Memory B cell (primary cell): ENCODE measurements at regions not wholly inside any gene's neighbourhood (a gene's known extent, or its start where the extent isn't known, plus 50 kb on each side); places are given as distances from the start of the nearest gene placed in this dataset.

Experiments
- ATAC-seq: fragments of 150-1000 bp; cut with Tn5 transposase; 2 replicates; pipeline ENCODE4 v1.10.0; 2021; ENCODE audit warnings: low read depth, mild to moderate bottlenecking, moderate library complexity
- DNase-seq, 2 donors: peaks; one replicate each; pipeline ENCODE4 v3.0.0; 2022; ENCODE audit warnings: low spot score in 2 of 2
- H3K27ac Mint-ChIP-seq: one replicate; pipeline ENCODE4 v1.8.0; 2022; ENCODE audit warnings: mild to moderate bottlenecking, moderate library complexity, mixed read lengths
- H3K27me3 Mint-ChIP-seq: one replicate; pipeline ENCODE4 v1.8.0; 2022; ENCODE audit warnings: mixed read lengths
- H3K36me3 Mint-ChIP-seq: one replicate; pipeline ENCODE4 v1.8.0; 2022; ENCODE audit warnings: mild to moderate bottlenecking, mixed read lengths
- H3K4me1 Mint-ChIP-seq: one replicate; pipeline ENCODE4 v1.8.0; 2022; ENCODE audit warnings: mixed read lengths
- H3K4me3 Mint-ChIP-seq: one replicate; pipeline ENCODE4 v1.8.0; 2022; ENCODE audit warnings: mild to moderate bottlenecking, moderate library complexity, mixed read lengths
- H3K9me3 Mint-ChIP-seq: one replicate; pipeline ENCODE4 v1.8.0; 2022; ENCODE audit warnings: mixed read lengths

DNA sequence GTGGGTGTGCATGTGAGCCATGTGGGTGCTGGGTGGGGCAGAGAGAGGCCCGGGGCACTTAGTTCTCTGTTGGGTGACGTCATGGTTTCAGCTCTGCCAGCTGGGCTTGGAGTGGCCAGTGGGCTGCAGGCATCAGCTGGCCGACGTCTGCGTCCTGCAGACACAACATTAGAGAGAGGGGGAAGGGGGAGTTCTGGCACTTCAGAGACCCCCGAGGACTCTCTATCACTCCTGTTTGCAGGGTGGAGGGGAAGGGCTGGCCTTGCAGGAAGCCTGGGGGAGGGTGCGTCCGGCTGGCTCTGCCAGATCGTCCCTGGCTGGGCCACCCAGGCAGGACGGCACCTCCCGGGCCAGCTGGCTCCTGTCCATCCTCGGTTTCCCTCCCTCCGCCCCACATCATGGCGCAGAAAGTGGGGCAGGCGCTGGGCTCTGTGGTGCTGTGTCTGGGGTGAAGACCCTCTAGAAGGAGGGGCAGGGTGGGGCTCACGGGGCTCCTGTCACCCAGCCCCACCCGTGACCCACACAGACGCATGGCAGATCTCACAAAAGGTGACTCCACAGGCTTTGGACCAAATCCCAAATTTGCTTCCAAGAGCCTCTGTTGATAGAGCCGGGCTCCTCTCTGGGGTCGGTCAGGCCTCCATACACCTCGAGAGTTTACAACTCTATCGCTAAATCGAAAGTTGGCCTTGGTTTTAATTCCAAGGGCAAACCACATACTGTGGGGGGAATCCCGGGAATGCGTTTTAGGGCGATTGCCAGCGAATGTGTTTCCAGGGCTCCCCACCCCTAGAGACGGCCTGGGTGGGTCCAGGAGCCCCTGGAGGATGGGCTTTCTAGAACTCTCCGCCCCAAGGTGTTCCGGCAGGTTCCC lies 73.4 kb upstream of the TTC34 start:
- DNase-seq = no peak
- no peaks in the 10 kb centered on the region for H3K36me3 Mint-ChIP-seq
- H3K4me3 Mint-ChIP-seq = no peak overlapping the region
- peaks cover 9% of the 10 kb centered on the region for H3K9me3 Mint-ChIP-seq
- peaks cover 4% of the 10 kb centered on the region for H3K27me3 Mint-ChIP-seq
- H3K27ac Mint-ChIP-seq = no peak overlapping the region
- ATAC-seq = no peak
- H3K4me1 Mint-ChIP-seq = no peaks in the 10 kb centered on the region

DNA sequence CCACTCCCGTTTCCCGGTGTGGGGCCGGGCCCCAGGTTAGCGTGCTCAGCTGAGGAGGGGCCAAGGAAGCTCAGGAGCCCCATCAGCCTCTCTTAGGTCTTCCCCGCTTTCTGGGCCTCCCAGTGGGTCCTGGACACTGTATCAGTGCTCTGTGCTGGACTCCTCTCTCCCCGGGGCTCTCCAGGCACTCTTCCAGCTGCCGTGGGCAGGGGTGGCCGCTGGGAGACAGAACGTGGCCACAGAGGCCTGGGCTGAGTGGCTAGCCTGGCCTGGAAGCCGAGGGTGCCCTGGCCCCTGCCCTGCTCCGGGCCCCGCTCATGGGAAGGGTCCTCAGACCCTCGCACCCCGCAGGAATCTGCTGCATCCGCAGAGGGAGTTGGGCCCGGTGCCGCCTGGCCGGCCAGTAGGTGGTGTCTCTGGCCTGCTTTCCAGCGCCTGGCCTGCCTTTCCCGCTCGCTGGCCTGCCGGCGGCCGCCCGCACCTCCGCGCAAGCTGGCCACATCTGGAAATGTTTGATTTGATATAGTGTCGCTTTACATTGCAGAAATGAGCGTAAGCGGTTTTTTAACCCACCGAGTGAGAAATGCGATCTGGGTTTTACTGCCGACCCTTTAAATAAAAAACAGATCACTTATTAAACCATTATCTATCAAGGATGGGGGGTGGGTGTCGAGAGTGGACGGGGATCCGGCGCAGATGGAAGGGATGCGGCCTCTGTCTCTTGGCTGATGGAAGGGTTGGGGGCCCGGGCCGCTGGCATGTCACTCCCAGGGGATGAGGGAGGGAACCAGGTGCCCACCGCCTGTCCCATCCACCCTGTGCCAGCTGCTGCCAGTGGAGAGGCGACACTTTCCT lies 74.4 kb upstream of the TTC34 start:
- H3K36me3 Mint-ChIP-seq = no peaks in the 10 kb centered on the region
- no peak overlapping the region for H3K27ac Mint-ChIP-seq

DNA sequence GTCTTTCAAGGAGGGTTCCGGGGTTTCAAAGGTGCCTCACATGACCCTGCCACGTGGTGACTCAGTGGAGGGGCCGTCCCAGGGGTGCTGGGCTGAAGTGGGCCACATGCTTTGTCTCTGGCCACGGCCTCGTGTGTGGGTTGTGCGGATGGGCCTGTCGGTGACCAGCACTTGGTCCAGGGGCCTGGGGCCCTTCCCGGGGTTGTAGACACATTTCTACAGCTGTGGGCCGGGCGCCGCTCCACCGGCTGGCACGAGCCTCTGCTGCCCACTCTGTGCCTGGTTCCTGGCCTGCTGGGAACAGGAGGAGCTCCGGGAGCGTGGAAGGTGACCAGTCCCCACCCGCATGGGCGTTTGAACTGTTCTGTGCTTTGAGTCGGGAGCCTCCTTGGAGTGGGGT lies 75.4 kb upstream of the TTC34 start:
- no peaks in the 10 kb centered on the region for H3K4me1 Mint-ChIP-seq
- DNase-seq (no peak), ATAC-seq (no peak)
- no peak overlapping the region for H3K4me3 Mint-ChIP-seq
- H3K27ac Mint-ChIP-seq = no peak overlapping the region
- H3K27me3 Mint-ChIP-seq = peaks cover 6% of the 10 kb centered on the region
- H3K36me3 Mint-ChIP-seq = no peaks in the 10 kb centered on the region
- H3K9me3 Mint-ChIP-seq = peaks cover 5% of the 10 kb centered on the region

More for the DNA sequence above, 74.4 kb upstream of the TTC34 start:
- ATAC-seq = no peak
- no peak overlapping the region for H3K4me3 Mint-ChIP-seq
- no peak for DNase-seq
- H3K4me1 Mint-ChIP-seq = no peaks in the 10 kb centered on the region
- H3K27me3 Mint-ChIP-seq = peaks cover 4% of the 10 kb centered on the region
- H3K9me3 Mint-ChIP-seq = peaks cover 5% of the 10 kb centered on the region

DNA sequence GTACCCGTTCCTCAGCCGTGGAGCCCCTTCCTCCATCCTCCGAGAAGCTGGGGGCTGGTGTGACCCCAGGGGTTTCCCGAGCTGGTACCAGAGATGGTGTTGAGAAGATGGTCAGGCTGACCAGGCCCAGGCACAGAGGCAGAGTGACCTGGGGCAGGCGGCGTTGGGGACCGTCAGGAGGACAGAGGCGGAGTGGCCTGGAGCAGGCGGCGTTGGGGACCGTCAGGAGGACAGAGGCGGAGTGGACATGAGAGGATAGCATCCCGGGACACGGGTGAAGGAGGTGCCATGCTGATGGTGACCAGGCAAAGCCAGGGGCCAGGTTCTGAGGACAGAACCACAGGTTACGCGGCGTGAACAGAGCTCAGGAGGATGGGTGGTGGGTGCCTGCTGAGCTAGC lies 75.9 kb upstream of the TTC34 start:
- DNase-seq (no peak), ATAC-seq (no peak)
- Mint-ChIP-seq H3K36me3 (no peaks in the 10 kb centered on the region), H3K27me3 (peaks cover 6% of the 10 kb centered on the region), H3K9me3 (peaks cover 3% of the 10 kb centered on the region), H3K4me3 (no peak overlapping the region), H3K27ac (no peak overlapping the region), H3K4me1 (no peaks in the 10 kb centered on the region)

DNA sequence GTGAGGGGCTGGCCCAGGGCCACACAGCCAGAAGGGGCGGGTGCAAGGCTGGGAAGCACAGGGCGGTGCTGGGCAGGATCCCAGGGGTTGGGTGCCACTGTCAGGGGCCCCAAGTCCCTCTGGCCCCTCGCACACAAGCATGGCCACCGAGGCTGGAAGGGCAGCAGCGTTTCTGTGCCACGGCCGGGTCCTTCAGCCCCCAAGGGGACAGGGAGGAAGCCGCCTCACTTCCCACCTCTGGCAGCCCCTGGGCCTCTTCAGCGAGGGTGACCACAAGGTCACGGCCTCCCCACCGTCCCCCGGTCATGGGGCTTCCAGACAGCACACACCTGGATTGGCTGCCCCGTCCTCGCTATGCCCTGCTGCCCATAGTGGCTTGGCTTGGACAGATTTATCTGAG lies 77.1 kb upstream of the TTC34 start:
- Mint-ChIP-seq H3K4me3 (no peak overlapping the region), H3K36me3 (no peaks in the 10 kb centered on the region), H3K4me1 (no peaks in the 10 kb centered on the region), H3K27ac (no peak overlapping the region), H3K9me3 (no peaks in the 10 kb centered on the region), H3K27me3 (peaks cover 6% of the 10 kb centered on the region)
- ATAC-seq (no peak), DNase-seq (no peak)

DNA sequence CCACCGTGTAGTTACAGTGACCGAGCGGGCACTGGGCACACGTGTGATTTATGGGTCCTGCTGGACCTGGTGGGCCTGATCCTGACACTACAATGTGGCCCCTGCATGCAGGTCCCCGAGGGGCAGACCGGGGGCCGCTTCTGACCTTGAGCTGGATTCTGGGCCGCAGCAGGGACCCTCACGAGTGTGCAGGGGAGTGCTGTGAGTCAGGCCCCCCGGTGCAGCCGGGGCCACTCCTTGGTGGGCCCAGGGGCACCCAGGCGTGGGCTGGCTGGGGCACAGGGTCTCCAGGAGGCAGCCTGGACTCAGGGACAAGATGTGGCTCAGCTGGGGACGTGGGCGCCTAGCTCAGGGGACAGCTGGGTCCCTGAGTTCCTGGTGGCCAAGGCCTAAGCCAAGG lies 77.5 kb upstream of the TTC34 start:
- H3K4me1 Mint-ChIP-seq = no peaks in the 10 kb centered on the region
- ATAC-seq = no peak
- H3K36me3 Mint-ChIP-seq = no peaks in the 10 kb centered on the region
- no peak for DNase-seq
- H3K9me3 Mint-ChIP-seq = no peaks in the 10 kb centered on the region
- H3K4me3 Mint-ChIP-seq = no peak overlapping the region
- H3K27ac Mint-ChIP-seq = no peak overlapping the region
- H3K27me3 Mint-ChIP-seq = peaks cover 6% of the 10 kb centered on the region

DNA sequence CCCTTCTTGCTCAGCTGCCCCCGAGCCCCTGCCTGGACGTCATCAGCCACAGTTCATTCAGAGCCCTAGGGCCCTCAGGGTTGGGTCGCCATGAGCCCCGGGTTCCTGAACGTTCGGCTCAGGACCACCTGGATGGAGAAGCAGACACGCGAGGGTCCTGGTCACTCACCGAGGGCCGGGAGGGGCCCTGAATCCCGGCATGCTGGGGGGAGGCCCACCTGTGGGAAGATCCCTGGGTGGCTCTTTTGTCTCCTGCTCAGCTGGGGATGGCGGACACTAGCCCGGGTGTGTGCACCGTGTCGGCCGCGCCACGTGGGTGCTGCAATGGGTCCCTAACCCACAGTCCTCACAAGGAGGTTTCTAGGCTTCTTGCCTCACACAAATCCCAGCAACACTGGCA lies 78.1 kb upstream of the TTC34 start:
- Mint-ChIP-seq H3K27me3 (peaks cover 6% of the 10 kb centered on the region), H3K9me3 (no peaks in the 10 kb centered on the region), H3K4me1 (no peaks in the 10 kb centered on the region), H3K4me3 (no peak overlapping the region), H3K27ac (no peak overlapping the region), H3K36me3 (no peaks in the 10 kb centered on the region)
- no peak for ATAC-seq
- no peak for DNase-seq

DNA sequence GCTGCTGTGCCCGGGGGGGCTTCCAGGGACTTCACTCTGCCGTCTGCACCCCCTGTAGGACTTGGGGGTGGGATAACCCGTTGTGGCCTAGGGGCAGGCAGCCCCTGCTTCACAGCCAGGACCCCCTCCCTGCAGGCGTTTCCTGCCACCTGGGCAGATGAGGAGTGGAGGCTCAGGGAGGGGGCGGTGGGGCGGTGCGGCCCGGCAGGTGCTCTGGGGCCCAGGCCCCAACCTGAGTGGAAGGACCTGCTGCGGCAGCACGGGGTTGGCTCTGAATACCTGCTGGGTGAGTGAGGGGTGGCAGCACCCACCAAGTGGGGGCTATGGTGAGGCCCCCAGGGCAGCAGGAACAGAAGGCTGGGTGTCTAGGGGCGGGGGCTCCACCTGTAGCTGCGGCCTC lies 78.6 kb upstream of the TTC34 start:
- no peak overlapping the region for H3K27ac Mint-ChIP-seq
- peaks cover 6% of the 10 kb centered on the region for H3K27me3 Mint-ChIP-seq
- no peaks in the 10 kb centered on the region for H3K36me3 Mint-ChIP-seq
- H3K4me3 Mint-ChIP-seq = no peak overlapping the region
- no peaks in the 10 kb centered on the region for H3K4me1 Mint-ChIP-seq
- DNase-seq (no peak), ATAC-seq (no peak)
- no peaks in the 10 kb centered on the region for H3K9me3 Mint-ChIP-seq

DNA sequence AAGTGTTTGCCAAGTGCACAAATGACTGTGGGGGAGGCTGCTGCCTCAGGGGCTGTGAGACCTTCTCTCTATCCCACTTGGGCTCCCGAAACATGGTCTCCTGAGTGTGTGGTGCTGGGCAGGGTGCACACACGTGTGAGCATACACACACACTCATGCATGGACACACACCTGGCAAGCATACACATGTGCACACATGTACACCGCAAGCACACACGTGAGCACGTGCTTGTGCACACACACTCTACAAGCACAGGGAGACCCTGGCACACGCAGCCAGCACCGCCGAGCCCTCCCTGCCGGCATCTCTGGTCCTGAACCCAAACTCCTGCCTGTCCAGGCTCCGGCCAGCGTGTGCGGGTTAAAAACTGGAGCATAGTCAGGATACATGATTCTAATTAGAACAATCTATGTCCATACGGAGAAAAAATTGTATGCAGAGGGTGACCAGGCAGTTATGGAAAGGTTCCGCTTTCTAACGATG lies 79.4 kb upstream of the TTC34 start:
- no peak overlapping the region for H3K4me3 Mint-ChIP-seq
- DNase-seq = no peak
- H3K9me3 Mint-ChIP-seq = no peaks in the 10 kb centered on the region
- no peaks in the 10 kb centered on the region for H3K4me1 Mint-ChIP-seq
- no peak overlapping the region for H3K27ac Mint-ChIP-seq
- no peaks in the 10 kb centered on the region for H3K36me3 Mint-ChIP-seq
- H3K27me3 Mint-ChIP-seq = peaks cover 10% of the 10 kb centered on the region
- no peak for ATAC-seq

DNA sequence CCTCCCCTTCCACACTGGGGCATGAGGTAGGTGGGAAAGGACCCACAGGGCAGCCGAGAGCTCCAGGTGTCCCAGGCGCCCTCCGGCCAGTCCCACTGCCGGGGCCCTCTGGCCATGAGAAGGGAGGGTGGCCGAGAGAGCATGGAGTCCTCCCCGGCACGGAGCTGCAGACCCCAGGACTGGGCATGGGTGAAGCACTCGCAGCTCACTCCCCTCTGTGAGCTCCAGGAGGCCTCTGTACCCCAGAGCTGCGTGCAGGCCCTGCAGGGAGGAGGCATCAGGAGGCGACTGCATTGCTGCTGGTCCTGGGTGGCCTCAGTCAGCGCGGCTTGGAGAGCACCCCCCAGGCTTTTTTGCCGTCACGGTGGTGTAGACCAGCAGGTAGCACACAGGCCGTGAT lies 80.1 kb upstream of the TTC34 start:
- no peak overlapping the region for H3K27ac Mint-ChIP-seq
- no peaks in the 10 kb centered on the region for H3K36me3 Mint-ChIP-seq
- no peaks in the 10 kb centered on the region for H3K4me1 Mint-ChIP-seq
- no peaks in the 10 kb centered on the region for H3K9me3 Mint-ChIP-seq
- DNase-seq = no peak
- no peak overlapping the region for H3K4me3 Mint-ChIP-seq
- peaks cover 10% of the 10 kb centered on the region for H3K27me3 Mint-ChIP-seq
- ATAC-seq = no peak

DNA sequence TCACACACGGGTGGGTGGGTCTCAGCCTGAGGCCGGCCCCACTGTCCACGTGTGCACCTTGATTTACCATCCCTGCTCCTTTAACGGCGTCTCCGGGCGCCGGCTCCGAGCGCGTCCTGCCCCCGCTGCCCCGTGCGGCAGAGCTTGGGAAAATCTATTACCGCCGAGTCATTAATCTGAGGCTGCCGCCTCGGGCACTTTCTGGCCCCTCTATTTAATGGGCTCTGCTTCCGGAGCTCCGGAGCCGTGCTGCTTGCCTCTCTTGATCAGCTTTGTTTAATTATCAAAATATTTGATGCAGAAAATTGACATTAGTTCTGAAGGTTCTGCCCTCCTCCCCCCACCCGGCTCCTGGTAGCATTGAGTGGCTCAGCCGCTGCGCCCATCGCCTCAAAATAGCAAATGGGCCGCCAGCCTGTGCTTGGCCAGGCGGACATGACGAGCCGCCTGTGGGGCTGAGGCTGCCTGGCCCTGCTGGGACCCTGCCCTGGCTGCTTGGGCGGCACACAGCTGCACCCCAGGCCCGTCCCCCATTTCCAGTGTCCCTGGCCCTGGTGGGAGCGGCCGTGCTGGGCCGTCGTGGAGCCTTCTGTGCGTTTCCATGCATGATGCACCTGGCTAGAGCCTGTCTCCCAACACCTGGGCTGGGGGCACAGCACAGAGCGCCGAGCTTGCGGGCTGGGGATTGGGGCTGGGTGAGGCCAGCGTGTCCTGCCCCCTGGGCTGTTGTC lies 81.6 kb upstream of the TTC34 start:
- H3K36me3 Mint-ChIP-seq = no peaks in the 10 kb centered on the region
- H3K9me3 Mint-ChIP-seq = no peaks in the 10 kb centered on the region
- no peak for ATAC-seq
- H3K4me1 Mint-ChIP-seq = peaks cover 2% of the 10 kb centered on the region
- DNase-seq = no peak
- no peak overlapping the region for H3K4me3 Mint-ChIP-seq
- peaks cover 16% of the 10 kb centered on the region for H3K27me3 Mint-ChIP-seq
- no peak overlapping the region for H3K27ac Mint-ChIP-seq

DNA sequence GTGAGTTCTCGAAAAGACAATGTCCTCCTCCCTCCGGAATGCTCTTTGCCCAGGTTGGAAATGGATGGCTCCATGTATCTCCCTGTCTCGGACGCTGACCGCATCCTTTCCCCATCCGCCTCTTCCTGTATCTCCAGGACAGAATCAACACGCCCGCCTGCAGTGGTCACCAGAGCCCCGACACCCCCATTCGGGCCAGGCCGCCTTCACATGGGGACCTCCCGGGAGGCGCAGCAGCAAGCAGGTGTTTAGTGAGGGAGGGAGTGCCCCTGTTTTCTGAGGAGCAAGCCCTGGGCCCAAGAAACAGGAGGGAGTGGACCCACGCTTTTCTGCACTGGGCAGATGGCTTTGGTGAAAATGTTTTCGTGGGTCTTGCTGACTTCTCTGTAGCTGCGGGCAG lies 83.5 kb upstream of the TTC34 start:
- Mint-ChIP-seq H3K36me3 (no peaks in the 10 kb centered on the region), H3K4me3 (no peak overlapping the region), H3K4me1 (peaks cover 2% of the 10 kb centered on the region), H3K27ac (no peak overlapping the region), H3K9me3 (no peaks in the 10 kb centered on the region), H3K27me3 (peaks cover 19% of the 10 kb centered on the region)
- DNase-seq = no peak
- no peak for ATAC-seq

DNA sequence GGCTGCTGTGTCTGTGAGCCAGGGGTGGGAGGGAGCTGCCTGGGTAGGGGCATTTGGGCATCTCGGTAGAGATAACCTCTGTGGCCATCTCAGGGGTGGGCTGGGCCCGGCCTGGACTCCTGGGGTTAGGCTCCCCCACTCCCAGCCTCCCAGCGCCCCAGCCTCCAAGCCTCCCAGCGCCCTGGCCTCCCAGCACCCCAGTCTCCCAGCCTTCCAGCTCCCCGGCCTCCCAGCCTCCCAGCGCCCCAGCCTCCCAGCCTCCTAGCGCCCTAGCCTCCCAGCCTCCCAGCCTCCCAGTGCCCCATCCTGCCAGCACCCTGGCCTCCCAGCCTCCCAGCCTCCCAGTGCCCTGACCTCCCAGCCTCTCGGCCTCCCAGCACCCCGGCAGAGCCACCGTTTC lies 85.1 kb upstream of the TTC34 start:
- peaks cover 2% of the 10 kb centered on the region for H3K4me1 Mint-ChIP-seq
- H3K9me3 Mint-ChIP-seq = no peaks in the 10 kb centered on the region
- DNase-seq = no peak

More for the DNA sequence above, 85.1 kb upstream of the TTC34 start:
- Mint-ChIP-seq H3K27ac (no peak overlapping the region), H3K27me3 (peaks cover 17% of the 10 kb centered on the region), H3K36me3 (no peaks in the 10 kb centered on the region), H3K4me3 (no peak overlapping the region)
- no peak for ATAC-seq
